SK-N-SH treated with all-trans-retinoic acid at 6 μM for 48 hours (cell line): ENCODE measurements at regions not wholly inside any gene's neighbourhood (a gene's known extent, or its start where the extent isn't known, plus 50 kb on each side); places are given as distances from the start of the nearest gene placed in this dataset.

Experiments
- CREB5 ChIP-seq: fragments of 250-450 bp; sonication (Bioruptor Pico); IDR thresholded peaks from 2 replicates; pipeline ENCODE4 v1.5.1; 2020; ENCODE audit warnings: low read depth, mild to moderate bottlenecking, moderate library complexity
- OSR1 ChIP-seq: fragments of 250-450 bp; sonication (Bioruptor Pico); IDR thresholded peaks from 2 replicates; pipeline ENCODE4 v1.8.0; 2022; ENCODE audit warnings: moderate library complexity, mild to moderate bottlenecking, inconsistent platforms
- SNAI2 ChIP-seq: fragments of 250-450 bp; sonication (Bioruptor Pico); IDR thresholded peaks from 2 replicates; pipeline ENCODE4 v1.5.0; 2020; ENCODE audit warnings: mild to moderate bottlenecking, moderate library complexity
- ZNF565 ChIP-seq: fragments of 450-650 bp; formaldehyde crosslinking; conservative IDR thresholded peaks from 2 replicates; pipeline ENCODE4 v1.5.0; 2020; ENCODE audit warnings: low read depth, mild to moderate bottlenecking, moderate library complexity
- ZNF70 ChIP-seq: fragments of 450-650 bp; formaldehyde crosslinking; IDR thresholded peaks from 2 replicates; pipeline ENCODE4 v1.5.0; 2020; ENCODE audit warnings: mild to moderate bottlenecking, moderate library complexity

GRCh38 chr5:35312267-35312666 is 82.0 kb upstream of the PRLR start:
- TF ChIP-seq CREB5 (no peak), OSR1 (CRISPR knock-in tag) (no peak), ZNF70 (CRISPR knock-in tag) (no peak), SNAI2 (CRISPR knock-in tag) (no peak), ZNF565 (CRISPR knock-in tag) (no peak)
